Left colon (tissue), 2 donors: ENCODE measurements at regions not wholly inside any gene's neighbourhood (a gene's known extent, or its start where the extent isn't known, plus 50 kb on each side); places are given as distances from the start of the nearest gene placed in this dataset.
"Not testable (repeated sequence)": the region's sequence is repeated elsewhere in the genome, so short reads cannot be mapped to it uniquely, and the experiment has no call there.

Source experiments
- ATAC-seq: fragments of 200-7000 bp; cut with Tn5 transposase; one replicate; pipeline ENCODE4 v1.9.1; 2020; ENCODE audit warnings: mild to moderate bottlenecking, moderate library complexity
- DNase-seq, 2 donors: peaks; one replicate each; pipeline ENCODE4 v3.0.0-alpha.2; 2020
- intact Hi-C, 2 donors: fragments of 100-400 bp; cut with DNase I in 1 of 2; cut with micrococcal nuclease in 1 of 2; formaldehyde crosslinking; loops; one replicate each; pipeline versions ENCODE4 v1.11.2 to v1.14.0; 2022; cut with DNase I, micrococcal nuclease
- donor health status: DM: no; HTN: no; CAD: no.
- donor health status: DM: yes; HTN: yes; CAD: no.

DNA sequence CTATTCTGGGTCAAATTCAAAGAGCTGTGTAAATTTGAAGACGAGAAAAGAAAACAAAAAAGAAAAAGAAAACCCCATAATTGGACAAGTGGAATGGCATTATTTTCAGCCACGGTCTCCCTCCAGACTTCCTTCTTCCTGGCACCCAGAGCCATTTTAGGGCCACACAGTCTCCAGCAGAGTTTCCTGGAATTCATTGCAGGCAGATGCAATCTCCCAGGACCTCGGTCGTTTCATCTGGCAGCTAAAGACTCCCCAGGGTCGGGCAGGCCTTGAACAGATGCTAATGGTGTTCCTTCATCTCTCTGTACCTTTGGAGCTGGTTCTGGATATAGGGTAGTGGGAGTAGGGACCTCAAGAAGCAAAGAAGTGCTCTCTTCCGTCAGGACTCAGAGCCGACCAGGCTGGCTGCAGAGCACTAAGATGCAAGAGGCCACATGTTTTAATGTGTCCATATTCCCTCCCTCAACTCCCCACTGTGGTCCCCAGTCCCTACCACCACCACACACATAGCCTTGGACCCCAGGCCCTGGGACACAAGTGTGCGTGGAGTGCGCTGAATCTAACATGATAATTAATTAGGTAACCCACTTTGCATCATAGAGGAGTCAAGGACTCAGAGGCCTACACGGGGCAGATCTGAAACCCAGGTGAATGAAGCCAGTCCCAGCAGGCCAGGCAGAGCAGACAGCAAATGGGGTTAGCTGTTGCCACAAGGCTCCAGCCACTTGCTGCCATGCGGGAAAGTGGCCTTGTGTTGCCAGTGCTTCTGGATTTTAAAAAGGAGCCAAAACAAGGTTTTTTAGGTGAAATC lies 109.3 kb upstream of the ATL2 start:
- DNase-seq (no peak), ATAC-seq (no peak)
- intact Hi-C loops: no loop called here

DNA sequence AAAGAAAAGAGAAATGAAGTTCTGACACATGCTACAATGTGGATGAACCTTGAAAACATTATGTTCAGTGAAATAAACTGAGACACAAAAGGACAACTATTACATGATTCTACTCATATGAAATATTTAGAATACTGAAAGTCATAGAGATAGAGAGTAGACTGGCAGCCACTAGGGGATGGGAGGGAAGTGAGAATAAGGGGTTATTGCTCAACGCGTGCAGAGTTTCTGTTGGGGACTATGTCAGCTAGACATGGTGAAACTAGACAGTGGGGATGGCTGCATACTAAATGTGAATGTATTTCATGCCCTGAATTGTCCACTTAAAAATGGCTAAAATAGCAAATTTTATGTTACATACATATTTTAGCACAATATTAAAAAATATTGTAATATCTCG lies 108.7 kb upstream of the ATL2 start:
- DNase-seq: no peak
- ATAC-seq: no peak
- intact Hi-C loops: no loop called here

DNA sequence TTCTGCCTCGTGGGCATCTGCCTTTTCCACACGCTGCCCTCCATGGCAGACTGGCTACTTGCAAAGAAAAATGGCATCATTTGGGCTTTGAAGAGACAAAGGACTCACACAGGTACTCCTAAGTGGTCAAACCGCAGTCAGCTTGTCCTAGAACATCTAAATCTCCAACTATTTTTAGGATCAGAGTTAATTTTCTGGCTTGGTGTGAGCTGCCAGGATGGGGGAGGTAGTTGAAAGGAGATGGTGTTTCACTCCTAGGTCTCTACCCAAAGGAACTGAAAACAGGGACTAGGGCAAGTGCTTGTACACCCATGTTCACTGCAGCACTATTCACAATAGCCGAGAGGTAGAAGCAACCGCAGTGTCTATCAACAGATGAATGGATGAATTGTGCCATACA lies 107.9 kb upstream of the ATL2 start:
- DNase-seq (no peak), ATAC-seq (no peak)

DNA sequence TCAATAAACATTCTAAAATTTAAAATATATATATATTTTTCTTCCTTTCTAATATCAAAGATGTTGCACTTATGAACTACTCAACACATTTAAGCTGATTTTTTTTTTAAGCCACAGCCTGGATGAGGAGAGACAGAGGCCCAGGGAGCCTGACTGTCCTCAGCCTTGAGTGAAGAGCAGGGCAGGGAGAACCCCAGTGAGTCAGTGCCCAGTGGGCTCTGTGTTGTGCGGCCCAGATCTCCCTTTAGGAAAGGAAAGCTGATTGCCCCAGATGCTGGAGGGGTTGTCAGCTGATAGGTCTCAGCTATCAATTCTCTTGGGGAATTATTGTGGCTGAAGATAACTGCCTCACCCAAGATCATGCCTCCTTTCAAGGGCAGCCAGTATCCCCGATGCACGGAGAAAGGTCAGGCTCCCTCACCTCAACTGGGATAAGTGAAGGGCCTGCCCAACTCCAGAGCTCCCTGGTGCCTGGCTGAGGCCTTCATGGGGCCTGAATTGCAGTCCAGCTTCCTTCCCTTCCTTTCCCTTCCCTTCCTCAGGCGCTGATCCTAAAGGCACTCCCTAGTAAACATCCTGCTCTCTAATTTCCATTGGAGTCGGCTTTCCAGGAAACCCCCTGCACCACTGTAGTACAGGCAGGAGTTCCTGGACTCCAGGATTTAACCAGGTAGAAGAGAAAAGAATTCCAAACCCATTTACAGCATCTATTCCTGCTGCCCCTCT lies 106.9 kb upstream of the ATL2 start:
- no peak for DNase-seq
- intact Hi-C loops: no loop called here
- no peak for ATAC-seq

More for the DNA sequence above, 107.9 kb upstream of the ATL2 start:
- intact Hi-C loops: no loop called here

DNA sequence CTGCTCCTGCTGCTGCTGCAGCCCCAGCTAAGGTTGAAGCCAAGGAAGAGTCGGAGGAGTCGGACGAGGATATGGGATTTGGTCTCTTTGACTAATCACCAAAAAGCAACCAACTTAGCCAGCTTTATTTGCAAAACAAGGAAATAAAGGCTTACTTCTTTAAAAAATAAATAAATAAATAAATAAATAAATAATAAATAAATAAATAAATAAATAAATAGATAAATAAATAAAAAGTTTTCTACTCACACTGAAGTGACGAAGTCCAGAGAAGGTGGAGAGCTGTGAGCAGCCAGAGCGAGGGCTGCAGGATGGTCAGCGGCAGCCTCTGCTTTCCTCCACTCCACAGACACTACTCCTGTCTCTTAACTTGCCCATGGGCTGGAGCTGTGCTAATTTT lies 105.6 kb upstream of the ATL2 start:
- ATAC-seq, DNase-seq, intact Hi-C loops: not testable (repeated sequence)

DNA sequence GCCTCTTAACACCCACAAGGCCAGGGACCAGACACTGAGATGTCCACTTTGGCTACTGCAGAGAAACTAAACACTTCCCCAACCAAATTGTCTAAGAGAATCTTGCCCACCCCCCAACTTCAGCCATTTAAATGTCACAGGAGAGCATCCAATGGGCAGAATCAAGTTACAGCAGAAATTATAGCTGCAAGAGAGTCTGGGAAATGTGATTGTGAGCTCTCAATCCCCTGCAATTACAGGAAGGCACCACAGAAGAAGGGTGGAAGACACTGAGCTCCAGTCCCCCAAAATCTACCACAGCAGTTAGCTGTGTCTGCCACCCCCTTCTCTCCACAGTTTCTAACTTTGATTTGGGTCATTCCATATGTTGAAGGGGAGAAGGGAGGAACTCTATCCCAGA lies 103.5 kb upstream of the ATL2 start:
- intact Hi-C loops: no loop called here
- DNase-seq: no peak
- no peak for ATAC-seq

DNA sequence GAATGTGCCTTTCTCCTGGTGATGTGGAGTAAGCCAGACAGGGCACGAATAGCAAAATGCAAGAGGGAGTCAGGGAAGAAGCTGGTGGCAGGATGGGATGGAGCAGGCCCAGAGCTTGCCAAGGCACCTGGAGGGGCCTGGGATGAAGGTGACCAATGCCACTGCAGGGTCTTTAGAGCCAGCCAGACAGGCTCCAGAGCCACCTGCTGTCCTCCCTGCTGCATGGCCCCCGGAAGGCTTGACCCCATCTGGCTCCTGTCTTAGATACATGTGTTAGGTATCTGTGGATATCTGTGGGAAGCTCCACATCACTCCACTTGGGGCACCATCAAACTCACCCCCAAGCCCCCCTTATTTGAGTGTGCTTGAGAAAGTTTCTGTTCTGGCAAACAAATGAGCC lies 99.9 kb upstream of the ATL2 start:
- no peak for DNase-seq
- no peak for ATAC-seq
- intact Hi-C loops: no loop called here

DNA sequence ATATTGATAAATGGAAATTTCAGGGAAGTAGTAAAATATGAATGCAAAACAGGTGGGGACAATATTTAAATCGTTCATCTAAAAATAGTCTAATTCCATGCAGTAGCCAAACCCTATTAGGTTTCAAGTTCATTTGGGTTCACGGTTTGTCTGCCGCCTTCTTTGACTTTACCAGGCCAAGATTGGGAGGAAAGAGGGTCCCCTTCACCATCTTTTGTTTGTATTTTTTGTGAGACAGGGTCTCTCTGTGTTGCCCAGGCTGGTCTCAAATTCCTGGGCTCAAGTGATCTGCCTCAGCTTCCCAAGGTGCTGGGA lies 98.5 kb upstream of the ATL2 start:
- intact Hi-C loops: no loop called here
- DNase-seq (no peak), ATAC-seq (no peak)

DNA sequence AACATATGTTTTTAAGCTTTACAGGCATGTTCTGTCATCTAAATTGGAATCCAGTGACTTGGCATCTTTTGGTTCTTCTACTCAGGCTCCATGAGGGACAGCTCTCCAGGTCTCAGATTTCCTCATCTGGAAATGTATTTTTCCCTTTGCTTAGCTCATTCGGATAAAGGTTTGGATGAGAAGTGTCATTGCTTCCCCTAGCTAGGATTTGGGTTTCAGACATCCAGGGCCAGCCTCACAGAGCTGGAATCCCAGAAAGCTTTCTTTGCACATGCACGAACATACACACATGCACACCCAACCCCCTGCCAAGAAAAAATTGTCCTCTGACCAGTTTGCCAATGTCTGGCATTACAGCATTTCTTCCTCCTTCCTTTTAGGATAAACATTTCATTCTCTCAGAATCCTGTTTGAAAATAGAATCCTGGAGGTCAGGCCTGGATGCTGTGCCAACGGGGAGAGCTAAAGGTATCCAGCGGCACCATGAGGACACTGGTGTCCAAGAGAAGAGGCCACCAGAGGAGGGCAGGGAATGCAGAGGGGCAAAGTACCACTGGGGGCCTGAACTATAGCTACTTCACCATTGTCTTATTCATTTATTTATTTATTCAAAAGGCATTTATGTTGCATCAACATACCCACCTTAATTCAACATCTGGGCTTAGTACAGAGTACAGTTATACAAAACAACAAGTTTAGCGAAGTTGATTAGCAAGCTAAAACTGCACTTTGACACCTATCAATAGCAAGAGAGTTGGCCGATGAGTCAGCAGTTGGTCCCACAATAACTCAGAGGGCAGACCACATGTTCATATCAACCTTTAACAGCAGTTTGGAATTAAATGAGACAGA lies 97.9 kb upstream of the ATL2 start:
- intact Hi-C loops: no loop called here
- no peak for DNase-seq

DNA sequence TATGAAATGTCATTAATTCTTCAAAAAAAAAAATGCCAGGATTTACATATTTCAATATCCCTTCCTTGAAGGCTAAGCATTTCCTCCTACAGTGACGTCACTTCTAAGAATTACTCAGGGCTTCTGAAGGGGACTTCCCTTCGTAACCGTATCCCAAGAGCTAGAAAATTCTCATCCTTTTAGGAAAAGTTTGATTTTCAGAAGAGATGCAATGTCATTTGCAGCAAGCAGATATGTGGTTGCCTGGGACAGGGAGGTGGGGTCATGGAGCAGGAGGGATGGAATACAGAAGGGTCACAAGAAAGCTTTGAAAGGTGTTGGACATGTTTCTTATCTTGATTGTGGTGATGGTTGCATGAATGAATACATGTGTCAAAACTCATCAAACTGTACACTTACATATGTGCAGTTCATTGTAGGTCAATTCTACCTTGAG lies 97.0 kb upstream of the ATL2 start:
- no peak for ATAC-seq
- no peak for DNase-seq
- intact Hi-C loops: no loop called here

More for the DNA sequence above, 97.9 kb upstream of the ATL2 start:
- ATAC-seq: no peak

DNA sequence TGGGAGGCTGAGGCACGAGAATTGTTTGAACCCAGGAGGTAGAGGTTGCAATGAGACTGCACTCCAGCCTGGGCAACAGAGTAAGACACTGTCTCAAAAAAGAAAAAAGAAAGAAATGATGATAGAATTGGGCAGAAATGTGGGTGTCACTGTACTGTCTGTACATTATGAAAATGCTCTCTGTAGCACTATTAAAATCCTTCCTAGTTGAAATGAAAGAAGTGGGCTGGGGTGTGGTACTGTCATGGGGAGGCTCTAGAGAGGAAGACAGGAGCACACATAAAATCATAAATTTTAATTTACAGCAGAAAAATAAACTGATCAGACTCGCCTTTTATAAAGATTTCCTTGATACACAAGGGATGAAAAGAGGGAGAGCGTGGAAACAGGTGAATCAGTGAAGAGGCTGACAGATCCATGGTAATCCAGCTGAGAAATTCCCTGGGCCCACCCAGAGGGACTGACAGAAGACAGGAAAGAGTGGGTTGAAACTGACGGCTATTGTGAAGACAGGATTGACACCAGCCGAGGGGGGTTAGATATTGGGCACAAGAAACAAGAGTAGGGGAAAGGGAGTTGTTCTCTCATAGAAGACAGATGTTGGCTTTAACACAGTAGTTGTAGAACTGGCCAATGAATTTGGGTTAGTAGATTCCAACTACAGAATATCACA lies 96.4 kb upstream of the ATL2 start:
- intact Hi-C loops: no loop called here
- no peak for ATAC-seq
- no peak for DNase-seq

DNA sequence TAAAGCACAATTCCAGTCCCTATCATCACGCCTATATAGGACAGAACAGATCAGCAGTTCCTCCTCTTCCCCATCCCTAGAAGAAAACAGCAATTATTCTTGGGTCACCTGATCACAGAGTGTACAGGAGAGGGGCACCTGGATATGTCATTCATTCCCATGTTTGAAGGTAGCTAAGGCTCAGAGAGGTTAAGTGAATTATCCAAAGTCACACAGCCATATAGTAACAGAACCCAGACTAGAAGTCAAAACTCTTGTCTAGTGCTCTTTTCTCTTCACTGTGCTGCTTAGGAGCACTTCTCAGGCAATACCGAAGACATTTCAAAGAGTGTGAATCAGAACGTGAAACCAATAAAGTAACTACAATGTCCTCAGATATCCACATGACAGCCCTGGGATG lies 93.0 kb upstream of the ATL2 start:
- DNase-seq: no peak
- intact Hi-C loops: no loop called here
- ATAC-seq: no peak

DNA sequence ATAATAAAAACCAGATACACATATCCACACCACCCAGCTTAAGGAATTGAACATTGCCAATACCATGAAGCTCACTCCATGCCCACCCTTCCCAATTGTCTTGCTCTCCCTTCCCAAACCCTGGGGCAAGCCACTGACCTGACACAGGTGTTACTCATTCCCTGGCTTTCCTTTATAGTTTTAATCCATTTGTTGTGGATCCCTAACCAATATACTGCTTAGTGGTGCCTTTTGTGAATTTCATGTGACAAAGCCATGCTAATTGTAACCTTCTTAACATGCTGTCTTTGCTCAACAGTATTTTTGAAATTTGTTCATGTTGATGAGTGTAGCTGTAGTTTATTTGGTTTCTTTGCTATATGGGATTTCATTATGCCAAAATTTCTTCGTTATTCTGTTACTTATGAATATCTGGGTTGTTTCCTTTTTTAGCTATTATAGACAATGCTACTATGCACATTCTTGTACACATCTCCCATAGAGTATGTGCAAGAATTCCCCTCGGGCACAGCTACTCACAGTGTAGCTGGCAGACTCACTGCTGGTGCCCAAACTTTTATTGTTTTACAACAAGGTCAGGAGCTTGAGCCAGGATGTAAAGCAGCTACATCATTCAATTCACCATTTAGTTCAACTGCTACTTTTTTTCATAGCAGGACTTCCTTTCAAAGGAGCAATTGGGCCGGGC lies 90.8 kb upstream of the ATL2 start:
- intact Hi-C loops: loop anchor here in 1 of 2 donors (10.0 kb wide), 1 partner anchor 143 kb away; no protein-coding TSS in a partner anchor
- no peak for DNase-seq
- no peak for ATAC-seq

DNA sequence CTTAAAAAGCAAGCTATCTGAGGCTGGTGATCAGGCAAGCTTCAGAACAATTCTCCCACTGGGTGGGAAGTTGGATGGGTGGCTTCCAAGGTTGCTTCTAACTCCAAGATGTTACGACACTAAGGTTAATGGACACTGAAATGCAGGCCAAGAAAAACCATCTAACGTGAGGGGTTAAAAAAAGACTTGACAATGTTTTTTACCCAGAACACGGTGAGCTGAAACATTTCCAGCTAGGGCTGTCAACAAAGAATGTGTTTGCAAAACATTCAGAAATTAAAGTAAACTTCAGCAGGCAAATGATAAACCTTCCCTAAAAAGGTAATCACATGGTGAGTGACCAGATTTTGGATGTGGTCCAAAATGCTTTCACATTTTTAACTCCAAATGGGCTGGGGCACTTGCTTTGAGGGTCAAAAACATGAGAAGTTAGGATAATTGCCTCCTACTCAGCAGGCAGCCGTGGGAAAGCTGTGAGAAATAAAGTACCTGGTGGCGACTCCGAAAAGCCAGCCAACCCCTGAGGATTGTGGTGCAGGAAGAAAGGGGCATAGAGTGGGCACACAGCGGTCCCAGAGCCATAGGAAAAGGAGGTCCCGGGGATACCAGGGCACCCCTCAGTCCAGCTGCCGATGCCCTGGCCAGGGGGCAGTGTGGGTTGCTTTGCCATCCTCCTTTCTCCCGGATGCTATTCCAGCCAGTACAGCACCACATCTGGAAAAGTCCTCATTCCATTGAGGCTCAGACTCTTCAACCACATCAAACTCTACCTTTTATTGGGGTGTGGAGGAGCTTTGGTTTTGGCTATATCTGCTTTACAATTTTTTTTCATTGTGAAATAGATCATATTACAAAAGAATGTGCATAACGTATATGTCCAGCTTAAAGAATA lies 90.0 kb upstream of the ATL2 start:
- ATAC-seq: no peak
- DNase-seq: peak in 1 of 2 donors; percentile 41

DNA sequence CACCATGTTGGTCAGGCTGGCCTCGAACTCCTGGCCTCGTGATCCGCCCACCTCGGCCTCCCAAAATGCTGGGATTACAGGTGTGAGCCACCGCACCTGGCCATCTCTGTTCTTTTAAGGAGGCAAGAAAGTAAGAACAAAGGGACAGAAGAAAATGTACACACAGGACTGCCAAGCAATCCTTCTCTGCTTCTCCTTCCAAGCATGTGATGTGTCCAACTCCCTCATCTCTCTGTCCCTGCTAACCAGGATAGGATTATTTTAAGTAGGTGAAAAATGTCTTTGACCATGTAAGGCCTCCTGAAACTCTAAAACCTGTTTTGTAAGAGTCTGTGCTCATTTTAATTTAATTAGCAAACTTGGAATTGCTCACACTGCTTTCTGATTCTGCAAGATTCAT lies 89.3 kb upstream of the ATL2 start:
- intact Hi-C loops: loop anchor here in 1 of 2 donors (10.0 kb wide), 1 partner anchor 142 kb away; no protein-coding TSS in a partner anchor
- ATAC-seq (no peak), DNase-seq (no peak)

More for the DNA sequence above, 90.0 kb upstream of the ATL2 start:
- intact Hi-C loops: loop anchor here in 1 of 2 donors (10.0 kb wide), 1 partner anchor 142 kb away; no protein-coding TSS in a partner anchor

DNA sequence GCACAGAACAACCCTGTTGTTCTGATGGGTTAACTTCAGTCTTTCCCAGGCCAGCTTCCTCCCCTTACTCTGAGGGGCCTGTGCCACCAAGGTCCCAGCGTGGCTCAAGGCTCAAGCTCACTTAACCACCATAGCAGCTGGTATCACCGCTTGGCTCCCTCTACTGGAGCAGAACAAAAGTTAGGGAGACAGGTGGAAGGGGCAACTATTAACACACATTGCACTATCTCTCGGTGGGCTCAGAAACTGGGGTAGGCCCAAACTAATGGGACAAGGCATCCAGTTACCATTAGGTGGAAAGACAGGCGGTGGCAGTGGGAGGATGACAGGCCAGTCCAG lies 88.7 kb upstream of the ATL2 start:
- peak; percentile 50 for ATAC-seq
- intact Hi-C loops: loop anchor here in 1 of 2 donors (10.0 kb wide), 1 partner anchor 141 kb away; no protein-coding TSS in a partner anchor
- DNase-seq: peak; percentile 35 to 36
